Fibroblast of villous mesenchyme (primary cell): ENCODE measurements at regions not wholly inside any gene's neighbourhood (a gene's known extent, or its start where the extent isn't known, plus 50 kb on each side); places are given as distances from the start of the nearest gene placed in this dataset.

Source experiments
- DNase-seq: peaks from one replicate; pipeline ENCODE4 v3.0.0-alpha.2; 2010; ENCODE audit warnings: low read depth
- H3K4me3 ChIP-seq: 2 replicates; pipeline ENCODE4 v1.5.1; 2011; ENCODE audit warnings: low read depth, mild to moderate bottlenecking, low read length
- CTCF ChIP-seq: IDR thresholded peaks from 2 replicates; pipeline ENCODE4 v1.5.1; 2012; ENCODE audit warnings: low read depth, mild to moderate bottlenecking, low read length; ENCODE audit not compliant: insufficient read depth

- DNase-seq, result no peak
- H3K4me3 ChIP-seq, result no peak overlapping the region
- TF ChIP-seq CTCF, result no peak
Observed at GRCh38 chr10:37703833-37704382, 153.5 kb downstream of the ZNF248 start.

GRCh38 chr10:37703114-37703513 is 154.3 kb downstream of the ZNF248 start:
- H3K4me3 ChIP-seq, result no peak overlapping the region
- no peak for TF ChIP-seq CTCF
- DNase-seq, result no peak

- no peak for TF ChIP-seq CTCF
- H3K4me3 ChIP-seq, result no peak overlapping the region
- no peak for DNase-seq
Observed at GRCh38 chr10:37701781-37702493, 155.5 kb downstream of the ZNF248 start.

GRCh38 chr10:37700886-37701780 is 156.3 kb downstream of the ZNF248 start:
- no peak overlapping the region for H3K4me3 ChIP-seq
- no peak for DNase-seq
- no peak for TF ChIP-seq CTCF

GRCh38 chr10:37687581-37687980 is 169.8 kb downstream of the ZNF248 start:
- no peak overlapping the region for H3K4me3 ChIP-seq
- no peak for TF ChIP-seq CTCF
- DNase-seq, result no peak

GRCh38 chr10:37685741-37686683 is 171.4 kb downstream of the ZNF248 start:
- no peak for DNase-seq
- TF ChIP-seq CTCF, result no peak
- H3K4me3 ChIP-seq, result no peak overlapping the region
